Endothelial cell (in vitro differentiated cells): ENCODE measurements at regions not wholly inside any gene's neighbourhood (a gene's known extent, or its start where the extent isn't known, plus 50 kb on each side); places are given as distances from the start of the nearest gene placed in this dataset.

Source experiments
- DNase-seq: peaks from one replicate; pipeline ENCODE4 v3.0.0; 2021; ENCODE audit warnings: low spot score
- H3K27ac Mint-ChIP-seq: one replicate; pipeline ENCODE4 v1.8.0; 2021; ENCODE audit warnings: mixed read lengths, inconsistent platforms; ENCODE audit not compliant: unreplicated experiment
- H3K27me3 Mint-ChIP-seq: one replicate; pipeline ENCODE4 v1.8.0; 2021; ENCODE audit warnings: mild to moderate bottlenecking, moderate library complexity, mixed read lengths, inconsistent platforms; ENCODE audit not compliant: unreplicated experiment
- H3K36me3 Mint-ChIP-seq: one replicate; pipeline ENCODE4 v1.8.0; 2021; ENCODE audit warnings: mild to moderate bottlenecking, low read depth, mixed read lengths, inconsistent platforms; ENCODE audit not compliant: unreplicated experiment
- H3K4me1 Mint-ChIP-seq: one replicate; pipeline ENCODE4 v1.8.0; 2021; ENCODE audit warnings: mild to moderate bottlenecking, mixed read lengths, inconsistent platforms; ENCODE audit not compliant: unreplicated experiment
- H3K4me3 Mint-ChIP-seq: one replicate; pipeline ENCODE4 v1.8.0; 2021; ENCODE audit warnings: mild to moderate bottlenecking, mixed read lengths, inconsistent platforms; ENCODE audit not compliant: unreplicated experiment
- H3K9me3 Mint-ChIP-seq: one replicate; pipeline ENCODE4 v1.8.0; 2021; ENCODE audit warnings: mixed read lengths, inconsistent platforms; ENCODE audit not compliant: unreplicated experiment
- CTCF ChIP-seq: fragments of 200-600 bp; sonication (generic); IDR thresholded peaks from one replicate; pipeline ENCODE4 v1.5.0; 2021; ENCODE audit warnings: antibody characterized with exemption; ENCODE audit not compliant: unreplicated experiment

DNA sequence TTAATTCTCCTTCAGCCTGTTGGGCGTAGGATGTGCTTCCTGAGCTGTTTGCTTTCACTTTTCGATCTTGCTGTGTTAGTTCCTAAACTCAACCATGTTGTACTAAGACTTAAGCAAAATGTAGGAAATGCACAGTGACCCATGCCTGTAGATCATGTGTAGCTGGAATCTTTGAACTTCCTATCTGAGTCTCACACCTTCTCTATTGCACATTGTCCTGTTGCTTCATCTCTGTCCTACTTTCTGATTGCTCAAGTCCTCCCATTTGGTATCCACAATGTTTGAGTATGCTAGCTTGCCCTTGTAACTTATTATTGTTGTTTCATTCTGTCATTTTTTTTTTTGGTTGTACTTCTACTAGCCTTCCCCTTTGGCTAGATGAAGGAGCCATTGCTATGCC is 239.6 kb downstream of the PPP1R2C start:
- H3K9me3 Mint-ChIP-seq: no peaks in the 10 kb centered on the region
- no peak for TF ChIP-seq CTCF

DNA sequence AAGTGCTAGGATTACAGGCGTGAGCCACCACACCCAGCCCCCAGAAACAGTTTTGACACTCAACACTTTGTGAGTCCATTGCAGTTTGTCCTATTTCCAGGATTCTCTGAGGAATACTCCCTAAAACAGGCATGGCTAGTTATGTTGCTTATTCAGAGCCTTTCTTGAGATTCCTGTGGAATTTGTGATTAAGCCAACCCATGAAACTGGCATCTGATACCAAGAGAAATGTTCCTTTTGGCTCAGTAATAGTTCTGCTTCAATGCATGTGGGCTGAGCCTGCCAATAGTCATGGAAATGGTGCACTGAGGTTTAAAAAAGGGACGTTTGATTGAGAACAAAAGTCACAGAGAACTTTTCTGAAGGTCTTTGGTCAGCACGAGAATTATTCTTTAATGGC is 241.7 kb downstream of the PPP1R2C start:
- no peaks in the 10 kb centered on the region for H3K9me3 Mint-ChIP-seq
- H3K27ac Mint-ChIP-seq: no peak overlapping the region
- H3K4me1 Mint-ChIP-seq: peaks cover under 1% of the 10 kb centered on the region
- no peak for TF ChIP-seq CTCF
- no peak for DNase-seq
- H3K4me3 Mint-ChIP-seq: no peak overlapping the region
- H3K27me3 Mint-ChIP-seq: no peaks in the 10 kb centered on the region
- H3K36me3 Mint-ChIP-seq: no peaks in the 10 kb centered on the region

More for the DNA sequence above, 239.6 kb downstream of the PPP1R2C start:
- Mint-ChIP-seq H3K27me3 (no peaks in the 10 kb centered on the region), H3K36me3 (no peaks in the 10 kb centered on the region), H3K4me1 (no peaks in the 10 kb centered on the region), H3K27ac (no peak overlapping the region), H3K4me3 (no peak overlapping the region)
- no peak for DNase-seq

DNA sequence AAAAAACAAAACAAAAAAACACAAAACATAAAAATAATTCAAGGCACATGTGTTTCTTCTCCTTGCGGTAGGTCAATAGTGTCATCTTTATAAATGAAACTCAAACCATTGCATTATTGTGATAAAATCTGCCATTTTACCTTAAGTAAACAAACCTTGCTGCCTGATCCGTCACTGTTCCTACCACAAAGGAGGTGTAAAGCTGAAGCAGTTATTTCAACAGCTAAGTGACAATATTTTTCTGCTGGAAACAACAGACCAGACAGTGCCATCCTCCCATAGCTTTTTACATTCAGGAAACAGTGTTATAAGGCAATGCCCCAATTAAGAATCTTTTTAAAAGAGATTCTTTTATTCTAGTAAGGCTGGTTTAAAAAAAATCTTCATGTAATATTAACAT is 242.7 kb downstream of the PPP1R2C start:
- no peak for TF ChIP-seq CTCF
- H3K27me3 Mint-ChIP-seq: no peaks in the 10 kb centered on the region
- no peaks in the 10 kb centered on the region for H3K9me3 Mint-ChIP-seq
- no peak for DNase-seq
- no peaks in the 10 kb centered on the region for H3K36me3 Mint-ChIP-seq
- peaks cover 9% of the 10 kb centered on the region for H3K4me1 Mint-ChIP-seq
- no peak overlapping the region for H3K27ac Mint-ChIP-seq
- H3K4me3 Mint-ChIP-seq: no peak overlapping the region

- Mint-ChIP-seq H3K36me3 (no peaks in the 10 kb centered on the region), H3K9me3 (no peaks in the 10 kb centered on the region), H3K4me1 (peaks cover 10% of the 10 kb centered on the region), H3K27ac (no peak overlapping the region), H3K27me3 (no peaks in the 10 kb centered on the region), H3K4me3 (no peak overlapping the region)
- DNase-seq: no peak
- no peak for TF ChIP-seq CTCF
Measured at GRCh38 chrX:42533761-42534160, 244.2 kb downstream of the PPP1R2C start.

GRCh38 chrX:42531441-42531840 is 246.5 kb downstream of the PPP1R2C start:
- Mint-ChIP-seq H3K36me3 (no peaks in the 10 kb centered on the region), H3K9me3 (no peaks in the 10 kb centered on the region), H3K4me1 (peaks cover 10% of the 10 kb centered on the region), H3K27ac (peak overlapping the region; percentile 18), H3K4me3 (no peak overlapping the region), H3K27me3 (no peaks in the 10 kb centered on the region)
- no peak for DNase-seq
- TF ChIP-seq CTCF: no peak
